Hindlimb muscle (tissue), 1 donor: ENCODE measurements at regions not wholly inside any gene's neighbourhood (a gene's known extent, or its start where the extent isn't known, plus 50 kb on each side); places are given as distances from the start of the nearest gene placed in this dataset.
"Not testable (repeated sequence)": the region's sequence is repeated elsewhere in the genome, so short reads cannot be mapped to it uniquely, and the experiment has no call there.

Source experiments
- DNase-seq: peaks from one replicate; pipeline ENCODE4 v3.0.0-alpha.2; 2013

DNA sequence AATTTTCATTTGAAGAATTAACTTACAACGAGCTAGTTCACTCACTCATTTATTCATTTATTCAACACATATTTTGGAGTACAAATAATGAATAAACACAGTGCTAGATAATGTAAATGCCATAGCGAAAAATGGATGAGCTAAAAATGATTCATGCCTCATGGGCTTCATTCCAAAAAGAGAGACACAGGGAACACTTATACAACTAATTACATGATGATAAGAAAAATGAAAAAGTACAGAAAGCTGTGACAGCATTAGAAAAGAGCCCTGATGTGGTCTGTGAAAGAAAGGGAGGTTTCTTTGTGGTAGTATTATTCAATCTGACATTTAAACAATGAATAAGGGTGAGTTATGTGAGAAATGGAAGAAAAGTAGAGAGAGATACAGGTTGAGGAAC, 726.4 kb downstream of the AMY1C start:
- no peak for DNase-seq

- DNase-seq, result no peak
Observed at GRCh38 chr1:104488296-104489015, 738.8 kb downstream of the AMY1C start.

- no peak for DNase-seq
Observed at GRCh38 chr1:104526158-104526795, 776.6 kb downstream of the AMY1C start.

DNA sequence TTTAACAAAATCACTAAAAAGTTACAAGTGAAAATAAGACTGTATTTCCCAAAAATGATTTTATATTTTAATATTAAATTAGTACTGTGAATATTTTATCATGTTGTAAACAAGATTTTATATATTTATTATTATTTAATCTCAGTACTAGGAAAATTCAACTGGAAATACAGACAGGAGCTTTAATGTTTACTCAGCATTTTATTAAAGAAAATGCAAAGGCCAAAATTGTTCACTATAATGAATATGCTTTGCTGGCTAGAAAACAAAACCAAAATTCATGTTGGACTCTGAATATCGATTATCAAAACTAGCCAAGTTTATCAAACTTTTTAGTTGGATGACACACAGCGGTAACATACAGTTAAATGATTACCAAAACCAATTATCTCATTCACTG, 782.3 kb downstream of the AMY1C start:
- no peak for DNase-seq

DNA sequence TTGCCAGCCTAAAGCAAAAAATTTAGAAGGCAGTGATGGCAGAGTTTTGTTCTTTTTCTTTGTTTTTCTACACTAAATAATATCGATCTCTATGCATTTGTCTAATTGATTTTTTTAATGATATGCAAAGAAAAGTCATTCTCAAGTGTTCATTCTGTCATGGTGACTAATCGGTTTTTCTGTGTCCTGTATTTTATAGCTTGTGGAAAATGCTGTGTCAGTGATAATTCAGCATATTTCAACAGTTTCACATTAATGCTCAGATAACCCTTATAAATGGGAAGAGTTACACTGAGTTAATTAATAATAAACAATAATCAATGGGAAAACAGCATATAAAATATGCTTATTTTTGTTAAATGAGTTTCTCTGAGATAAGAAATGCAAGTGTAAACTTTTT, 824.9 kb downstream of the AMY1C start:
- no peak for DNase-seq

DNA sequence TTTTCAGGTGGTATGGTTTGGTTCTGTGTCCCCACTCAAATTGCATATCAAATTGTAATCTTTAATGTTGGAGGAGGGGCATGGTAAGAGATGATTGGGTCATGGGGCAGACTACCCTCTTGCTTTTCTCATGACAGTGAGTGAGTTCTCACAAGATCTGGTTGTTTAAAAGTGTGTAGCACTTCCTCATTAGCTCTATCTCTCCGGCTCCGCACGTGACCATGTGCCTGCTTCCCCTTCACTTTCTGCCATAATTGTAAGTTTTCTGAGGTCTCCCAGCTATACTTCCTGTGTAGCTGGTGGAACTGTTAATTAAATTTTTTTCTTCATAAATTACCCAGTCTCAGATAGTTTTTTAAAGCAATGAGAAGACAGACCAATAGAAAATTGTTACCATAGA, 843.2 kb downstream of the AMY1C start:
- DNase-seq, result no peak

- no peak for DNase-seq
Observed at GRCh38 chr1:104593413-104594187, 843.9 kb downstream of the AMY1C start.

GRCh38 chr1:104617474-104617873, 867.8 kb downstream of the AMY1C start:
- DNase-seq, result no peak

GRCh38 chr1:104621221-104621620, 871.5 kb downstream of the AMY1C start:
- no peak for DNase-seq

DNA sequence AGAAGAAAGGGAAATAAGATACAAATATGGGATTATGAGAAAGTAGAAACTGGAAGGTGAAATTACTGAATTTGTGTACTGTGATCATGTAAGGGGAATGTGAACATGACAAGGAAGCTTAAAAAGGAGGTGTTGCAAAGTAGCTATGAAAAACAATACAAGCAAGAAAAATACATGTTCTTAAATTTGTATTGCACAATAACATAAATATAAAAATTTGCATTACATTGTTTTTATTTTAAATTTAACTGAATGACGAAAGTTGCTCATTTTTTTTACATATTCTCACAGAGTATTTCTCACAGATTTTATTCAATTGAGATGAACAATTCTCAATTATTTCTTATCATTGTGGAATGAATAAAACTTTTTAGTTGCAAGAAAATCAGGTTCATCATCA, 874.8 kb downstream of the AMY1C start:
- no peak for DNase-seq

- no peak for DNase-seq
Observed at GRCh38 chr1:104629589-104629988, 879.9 kb downstream of the AMY1C start.

- DNase-seq, result no peak
Observed at GRCh38 chr1:104630567-104631149, 881.0 kb downstream of the AMY1C start.

DNA sequence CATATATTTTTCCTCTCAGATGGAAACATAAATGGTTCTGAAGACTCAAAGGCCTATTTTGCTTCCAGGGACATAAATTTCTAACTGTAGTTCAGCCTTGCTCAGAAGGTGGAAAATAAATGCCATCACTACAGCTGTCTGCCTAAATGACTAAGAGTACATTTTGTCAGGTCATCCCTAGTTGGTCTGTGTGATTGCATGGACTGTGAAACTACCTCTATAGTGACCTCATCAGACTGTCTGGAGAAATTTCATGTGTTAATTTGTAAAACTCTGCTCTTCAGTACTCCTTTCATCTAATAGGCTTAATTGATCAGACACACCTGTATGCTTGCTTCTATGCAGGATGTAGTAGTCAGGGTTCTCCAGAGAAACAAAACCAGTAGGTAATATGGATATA, 886.9 kb downstream of the AMY1C start:
- no peak for DNase-seq

GRCh38 chr1:104646233-104646632, 896.5 kb downstream of the AMY1C start:
- no peak for DNase-seq

- DNase-seq, result no peak
Observed at GRCh38 chr1:104648269-104648691, 898.6 kb downstream of the AMY1C start.

DNA sequence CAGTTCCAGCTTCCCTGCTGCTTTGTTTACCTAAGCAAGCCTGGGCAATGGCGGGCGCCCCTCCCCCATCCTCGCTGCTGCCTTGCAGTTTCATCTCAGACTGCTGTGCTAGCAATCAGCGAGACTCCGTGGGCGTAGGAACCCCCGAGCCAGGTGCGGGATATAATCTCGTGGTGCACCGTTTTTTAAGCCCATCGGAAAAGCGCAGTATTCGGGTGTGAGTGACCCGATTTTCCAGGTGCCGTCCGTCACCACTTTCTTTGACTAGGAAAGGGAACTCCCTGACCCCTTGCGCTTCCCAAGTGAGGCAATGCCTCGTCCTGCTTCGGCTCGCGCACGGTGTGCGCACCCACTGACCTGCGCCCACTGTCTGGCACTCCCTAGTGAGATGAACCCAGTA, 914.7 kb downstream of the AMY1C start:
- DNase-seq, result not testable (repeated sequence)

DNA sequence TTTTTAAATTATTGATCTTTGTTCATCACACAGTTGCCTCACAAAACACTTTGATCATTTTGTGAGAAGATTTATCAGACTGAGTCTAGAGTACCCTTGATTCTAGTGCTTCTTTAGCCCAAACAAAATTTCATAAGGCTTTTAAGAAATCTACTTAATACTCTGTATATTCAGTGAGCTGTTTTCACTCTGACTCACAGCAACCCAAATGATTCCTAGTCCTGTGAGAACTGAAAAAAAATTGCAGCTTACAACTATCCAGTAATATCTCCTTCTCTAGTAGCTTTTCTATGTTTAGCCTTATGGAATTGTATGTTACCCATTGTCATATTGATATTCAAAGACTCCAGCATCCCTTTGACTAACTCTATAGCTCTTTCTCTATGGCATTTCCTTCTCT, 915.6 kb downstream of the AMY1C start:
- DNase-seq, result no peak

GRCh38 chr1:104671684-104672353, 922.1 kb downstream of the AMY1C start:
- DNase-seq, result no peak

DNA sequence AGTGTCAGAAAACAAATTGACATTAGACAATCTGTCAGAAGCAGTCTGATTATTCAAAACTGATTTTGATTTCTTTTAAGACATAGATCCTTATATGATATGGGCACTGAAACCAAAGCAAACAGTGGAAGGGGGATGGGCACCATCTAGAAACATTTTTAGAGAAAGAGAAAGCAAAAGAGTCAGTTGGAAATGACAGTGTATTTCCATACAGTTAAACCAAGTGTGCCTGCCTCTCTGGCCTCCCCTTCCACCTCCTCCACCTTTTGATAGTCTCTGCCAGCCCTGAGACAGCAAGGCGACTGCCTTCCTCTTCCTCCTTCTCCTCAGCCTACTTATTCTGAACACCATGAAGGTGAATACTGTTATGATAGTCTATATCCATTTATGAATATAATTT, 949.7 kb downstream of the AMY1C start:
- DNase-seq, result no peak

DNA sequence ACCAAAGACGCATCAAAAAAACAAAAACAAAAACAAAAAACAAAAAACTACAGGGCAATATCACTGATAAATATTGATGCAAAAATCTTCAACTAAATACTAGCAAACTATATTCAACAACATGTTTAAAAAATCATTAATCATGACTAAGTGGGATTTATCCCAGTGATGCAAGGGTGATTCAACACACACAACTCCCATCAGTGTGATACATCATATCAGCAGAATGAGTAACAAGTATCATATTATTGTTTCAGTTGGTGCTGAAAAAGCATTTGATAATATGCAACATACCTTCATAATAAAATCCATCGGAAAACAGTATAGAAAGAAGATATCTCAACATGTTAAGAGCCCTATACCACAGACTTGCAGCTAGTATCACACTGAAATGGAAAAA, 953.0 kb downstream of the AMY1C start:
- no peak for DNase-seq

GRCh38 chr1:104706631-104707147, 957.0 kb downstream of the AMY1C start:
- no peak for DNase-seq

- no peak for DNase-seq
Observed at GRCh38 chr1:104718752-104719151, 969.1 kb downstream of the AMY1C start.

DNA sequence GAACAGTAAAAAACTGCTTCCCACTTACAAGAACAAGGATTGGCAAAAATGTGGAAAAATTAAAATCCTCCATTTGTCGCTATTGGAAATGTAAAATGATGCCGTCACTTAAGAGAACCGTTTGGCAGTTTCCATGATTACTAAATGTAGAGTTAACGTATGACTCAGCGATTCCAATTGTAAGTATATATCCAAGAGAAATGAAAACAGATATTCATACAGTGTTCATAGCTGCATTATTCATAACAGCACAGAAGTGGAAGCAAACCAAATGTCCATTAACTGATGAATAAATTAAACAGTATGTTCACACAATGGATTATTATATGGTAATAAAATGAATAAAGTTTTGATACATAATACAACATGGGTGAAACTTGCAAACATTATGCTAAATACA, 971.0 kb downstream of the AMY1C start:
- DNase-seq, result no peak
